ENCODE measurements at regions not wholly inside any gene's neighbourhood (a gene's known extent, or its start where the extent isn't known, plus 50 kb on each side); places are given as distances from the start of the nearest gene placed in this dataset.

DNA sequence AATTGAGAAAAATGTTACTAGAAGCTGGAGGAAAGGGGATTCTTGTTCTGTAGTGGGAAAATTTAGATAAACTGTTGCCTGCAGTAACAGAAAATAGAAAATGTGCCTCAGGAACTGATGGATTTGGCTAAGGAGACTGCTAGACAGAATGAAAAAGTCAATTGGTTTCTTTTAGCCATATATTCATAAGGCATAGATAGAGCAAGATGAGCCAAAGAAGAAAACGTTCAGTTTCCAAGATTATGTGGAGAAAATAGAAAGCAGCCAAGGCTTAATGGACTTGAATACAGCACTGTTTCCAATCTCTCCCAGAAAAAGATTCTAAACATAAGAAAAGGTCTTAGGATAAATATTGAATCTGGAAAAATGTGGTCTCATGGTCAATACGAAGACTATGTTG, 115.1 kb upstream of the TCF21 start:
- no peak for DNase-seq (ENCODE audit: low read depth)
- TF ChIP-seq, protein P1, sequence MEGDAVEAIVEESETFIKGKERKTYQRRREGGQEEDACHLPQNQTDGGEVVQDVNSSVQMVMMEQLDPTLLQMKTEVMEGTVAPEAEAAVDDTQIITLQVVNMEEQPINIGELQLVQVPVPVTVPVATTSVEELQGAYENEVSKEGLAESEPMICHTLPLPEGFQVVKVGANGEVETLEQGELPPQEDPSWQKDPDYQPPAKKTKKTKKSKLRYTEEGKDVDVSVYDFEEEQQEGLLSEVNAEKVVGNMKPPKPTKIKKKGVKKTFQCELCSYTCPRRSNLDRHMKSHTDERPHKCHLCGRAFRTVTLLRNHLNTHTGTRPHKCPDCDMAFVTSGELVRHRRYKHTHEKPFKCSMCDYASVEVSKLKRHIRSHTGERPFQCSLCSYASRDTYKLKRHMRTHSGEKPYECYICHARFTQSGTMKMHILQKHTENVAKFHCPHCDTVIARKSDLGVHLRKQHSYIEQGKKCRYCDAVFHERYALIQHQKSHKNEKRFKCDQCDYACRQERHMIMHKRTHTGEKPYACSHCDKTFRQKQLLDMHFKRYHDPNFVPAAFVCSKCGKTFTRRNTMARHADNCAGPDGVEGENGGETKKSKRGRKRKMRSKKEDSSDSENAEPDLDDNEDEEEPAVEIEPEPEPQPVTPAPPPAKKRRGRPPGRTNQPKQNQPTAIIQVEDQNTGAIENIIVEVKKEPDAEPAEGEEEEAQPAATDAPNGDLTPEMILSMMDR (IDR thresholded peaks at IDR 0.05; ENCODE audit: low read depth, low read length, missing control alignments), result no peak
- no peak overlapping the region for H3K4me3 ChIP-seq (ENCODE audit: low read depth, low read length)

DNA sequence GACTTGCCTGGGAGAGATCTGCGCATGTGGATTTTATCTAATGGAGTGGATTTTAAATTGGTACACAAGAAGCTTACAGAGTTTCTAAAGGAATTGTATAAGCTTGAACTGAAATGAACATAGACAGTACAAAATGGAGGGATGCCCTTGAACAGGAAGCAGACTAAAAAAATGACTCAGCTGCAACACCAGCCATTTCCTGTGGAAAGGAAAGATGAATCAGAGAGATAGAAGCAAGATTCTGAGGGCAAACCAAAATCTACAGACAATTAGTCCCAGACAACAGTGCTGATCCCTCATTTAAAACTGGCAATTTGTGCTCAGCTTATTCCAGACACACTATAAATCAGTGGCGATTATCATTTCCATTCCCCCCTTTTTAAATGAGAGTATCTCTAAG, 114.6 kb upstream of the TCF21 start:
- no peak overlapping the region for H3K4me3 ChIP-seq (ENCODE audit: low read depth, low read length)
- TF ChIP-seq, protein P1 (IDR thresholded peaks at IDR 0.05; ENCODE audit: low read depth, low read length, missing control alignments), result no peak
- no peak for DNase-seq (ENCODE audit: low read depth)

DNA sequence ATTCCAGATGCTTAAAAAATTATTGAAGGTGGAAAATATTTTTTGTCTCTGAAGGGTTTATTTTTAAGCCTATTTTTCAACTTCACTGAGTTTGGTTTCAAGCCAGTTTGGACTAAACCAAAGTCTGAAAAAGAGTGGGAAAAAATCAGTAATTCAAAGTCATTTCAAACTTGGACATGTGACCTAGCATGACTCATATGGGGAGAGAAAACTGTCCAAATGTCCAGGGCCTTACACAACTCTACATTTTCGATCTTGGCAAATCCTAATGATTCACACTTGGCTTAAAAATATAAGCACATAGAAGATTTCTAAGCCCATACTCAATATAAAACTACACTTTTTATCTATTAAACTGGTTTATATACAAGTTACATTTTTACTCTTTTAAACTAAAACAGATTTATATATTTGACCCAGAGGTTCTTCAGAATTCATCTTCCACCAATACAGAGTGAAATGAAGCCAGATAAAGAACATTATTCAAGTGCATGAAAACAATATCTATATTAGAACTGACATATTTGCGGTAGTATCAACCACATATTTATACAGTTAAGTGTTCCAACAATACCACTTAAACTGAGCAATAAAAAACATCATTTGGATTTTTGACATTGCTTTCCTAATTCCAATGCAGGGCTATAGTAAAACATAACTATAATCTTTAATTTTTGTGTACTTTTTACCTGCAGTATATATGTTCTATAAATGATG, 110.3 kb upstream of the TCF21 start:
- TF ChIP-seq, protein P1 (IDR thresholded peaks at IDR 0.05; ENCODE audit: low read depth, low read length, missing control alignments), result no peak
- no peak overlapping the region for H3K4me3 ChIP-seq (ENCODE audit: low read depth, low read length)
- DNase-seq (ENCODE audit: low read depth), result no peak

DNA sequence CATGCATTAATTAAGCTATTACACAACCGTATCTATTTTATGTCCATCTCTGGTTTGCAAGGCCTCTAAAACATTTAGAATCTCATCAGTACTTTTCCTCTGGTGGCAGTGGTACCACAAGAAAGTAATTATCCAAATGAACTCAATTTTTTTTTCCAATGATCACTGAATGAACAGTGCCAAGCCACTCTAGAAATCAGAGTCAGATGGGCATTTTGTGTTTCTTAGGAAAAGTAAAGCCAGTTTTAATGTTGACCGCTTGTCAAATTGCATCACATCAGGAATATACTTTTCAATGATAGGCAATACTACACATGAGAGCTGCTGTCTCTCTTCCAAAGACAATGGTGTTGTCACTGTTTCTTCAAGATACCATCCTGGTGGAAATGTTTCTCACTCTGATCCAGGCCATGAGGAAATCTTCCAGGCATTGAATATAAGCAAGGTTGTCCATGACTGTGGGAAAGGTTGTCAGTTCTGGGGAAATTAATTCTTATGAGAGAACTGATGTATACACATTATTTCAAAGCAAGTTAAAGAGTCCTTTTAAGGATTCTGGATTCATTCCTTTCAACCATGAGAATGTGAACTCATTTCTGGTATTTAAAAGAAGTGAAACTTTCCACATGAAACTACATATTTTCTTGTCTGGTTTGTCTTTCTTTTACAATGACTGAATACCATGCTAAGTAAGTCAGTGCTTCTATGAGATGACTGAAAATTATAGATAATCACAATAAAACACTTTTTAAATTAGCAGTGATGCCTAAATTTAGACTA, 108.8 kb upstream of the TCF21 start:
- H3K4me3 ChIP-seq (ENCODE audit: low read depth, low read length), result no peak overlapping the region
- TF ChIP-seq, protein P1 (IDR thresholded peaks at IDR 0.05; ENCODE audit: low read depth, low read length, missing control alignments), result no peak

DNA sequence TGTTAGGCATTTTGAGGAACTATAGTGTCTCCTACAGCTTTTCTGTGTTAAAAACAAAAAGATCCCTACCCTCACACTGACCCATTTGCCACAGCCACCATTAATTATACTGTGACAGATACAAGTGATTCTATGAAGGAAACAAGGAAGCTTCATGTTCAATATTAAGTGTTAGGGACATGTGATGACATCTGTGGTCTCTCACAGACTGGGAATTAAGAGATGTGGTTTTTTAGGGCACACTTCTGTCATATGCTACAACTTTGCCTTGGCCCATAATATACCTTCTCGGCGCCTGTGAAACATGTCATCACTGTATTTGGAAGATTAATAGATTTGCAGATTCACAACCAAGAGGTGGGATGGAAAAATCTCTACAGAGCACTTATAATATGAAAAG, 102.9 kb upstream of the TCF21 start:
- no peak overlapping the region for H3K4me3 ChIP-seq (ENCODE audit: low read depth, low read length)
- no peak for DNase-seq (ENCODE audit: low read depth)
- TF ChIP-seq, protein P1 (IDR thresholded peaks at IDR 0.05; ENCODE audit: low read depth, low read length, missing control alignments), result no peak

More for the DNA sequence above, 108.8 kb upstream of the TCF21 start:
- DNase-seq (ENCODE audit: low read depth), result no peak

DNA sequence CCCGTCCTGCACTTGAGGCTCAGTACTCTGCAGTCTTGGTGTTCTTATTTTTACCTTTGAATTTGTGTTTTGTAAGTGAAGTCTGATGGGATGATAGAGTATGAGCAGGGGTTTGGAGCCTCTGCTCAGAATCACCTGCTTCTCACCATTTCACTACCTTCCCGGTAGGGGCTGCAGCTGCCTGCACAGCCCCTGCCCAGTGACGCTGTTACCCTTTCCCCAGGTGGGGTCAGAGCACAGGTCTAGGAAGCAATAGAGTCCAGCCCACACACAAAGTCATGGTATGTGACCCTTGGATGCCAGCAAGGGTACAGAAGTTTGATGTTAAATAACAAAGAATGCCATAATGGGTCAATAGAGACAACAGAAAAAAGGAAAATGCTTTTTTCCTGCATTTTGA, 101.8 kb upstream of the TCF21 start:
- H3K4me3 ChIP-seq (ENCODE audit: low read depth, low read length), result no peak overlapping the region
- DNase-seq (ENCODE audit: low read depth), result no peak
- TF ChIP-seq, protein P1 (IDR thresholded peaks at IDR 0.05; ENCODE audit: low read depth, low read length, missing control alignments), result no peak

All from GM12864 (cell line).